ENCODE measurements at regions not wholly inside any gene's neighbourhood (a gene's known extent, or its start where the extent isn't known, plus 50 kb on each side); places are given as distances from the start of the nearest gene placed in this dataset.

DNA sequence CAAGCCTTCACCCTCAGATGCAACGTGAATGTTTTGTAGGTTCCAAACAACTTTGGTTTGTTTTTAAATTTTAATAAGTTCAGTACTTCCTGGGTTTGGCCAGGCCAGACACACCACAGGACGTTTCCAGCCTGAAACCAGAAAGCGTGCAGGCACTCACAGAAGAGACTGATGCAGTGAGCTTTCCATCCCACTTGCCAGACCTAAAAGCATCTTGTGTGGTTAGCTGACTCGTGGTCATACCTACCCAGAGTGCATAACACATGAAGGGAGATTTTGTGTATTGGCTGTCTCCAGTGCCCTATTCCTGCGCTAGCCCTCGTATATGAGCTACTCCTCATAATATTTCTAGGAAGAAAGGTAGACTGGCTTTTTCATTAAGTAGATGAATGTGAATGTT is 297.3 kb upstream of the FAR2 start:
- Histone ChIP-seq H4K91ac (ENCODE audit: insufficient read length, low read depth, low read length) (no peak overlapping the region), H3K27me3 (ENCODE audit: insufficient read depth, low read length) (no peaks in the 10 kb centered on the region), H3T11ph (ENCODE audit: low read length) (no peak overlapping the region), H2BK12ac (ENCODE audit: insufficient read length, low read depth, low read length) (no peak overlapping the region), H3K4me1 (ENCODE audit: insufficient read depth, low read length) (peaks cover 3% of the 10 kb centered on the region; the same call in 1 of the 2 replicates), H2AK5ac (ENCODE audit: insufficient read length, low read length) (no peak overlapping the region), H2AFZ (ENCODE audit: low read length) (no peak overlapping the region), H3K9ac (ENCODE audit: extremely low read depth, insufficient read length, low read length) (no peak overlapping the region), H3K9me3 (ENCODE audit: control insufficient read depth, low read depth, low read length) (no peaks in the 10 kb centered on the region), H3K23ac (ENCODE audit: insufficient read length, low read depth, low read length) (no peak overlapping the region), H3K14ac (ENCODE audit: insufficient read depth, low read length) (no peak overlapping the region), H4K20me1 (ENCODE audit: control insufficient read depth, insufficient read depth, insufficient read length) (no peaks in the 10 kb centered on the region), H3K79me2 (ENCODE audit: insufficient read depth, low read length) (no peaks in the 10 kb centered on the region), H2BK15ac (ENCODE audit: low read depth, low read length) (no peak overlapping the region), H2BK20ac (ENCODE audit: low read depth, low read length, poor library complexity, severe bottlenecking) (no peak overlapping the region), H3K79me1 (ENCODE audit: insufficient read depth, low read depth, low read length, poor library complexity, severe bottlenecking) (no peaks in the 10 kb centered on the region), H3K56ac (ENCODE audit: insufficient read length, low read depth, low read length) (no peak overlapping the region), H3K18ac (ENCODE audit: insufficient read length, low read depth, low read length) (no peak overlapping the region), H3K27ac (ENCODE audit: insufficient read length, low read depth, low read length) (no peak overlapping the region), H3K4ac (ENCODE audit: low read depth, low read length) (no peak overlapping the region), H3K23me2 (ENCODE audit: insufficient read length, low read depth, low read length, poor library complexity, severe bottlenecking) (no peaks in the 10 kb centered on the region), H2BK5ac (ENCODE audit: insufficient read length, low read length) (no peak overlapping the region), H2BK120ac (ENCODE audit: low read depth, low read length, poor library complexity, severe bottlenecking) (no peak overlapping the region), H4K8ac (replicated peaks; ENCODE audit: insufficient read length, low read depth, low read length) (no peak overlapping the region), H4K5ac (ENCODE audit: insufficient read length, low read depth, low read length) (no peak overlapping the region), H3K4me2 (ENCODE audit: insufficient read depth, insufficient read length, low read length) (no peak overlapping the region)
- H3K4me3 Mint-ChIP-seq: no peak overlapping the region
- H3K4me1 Mint-ChIP-seq: peaks cover 5 to 6% of the 10 kb centered on the region in 2 experiments; a peak in 3 of 4 replicates
- TF ChIP-seq, protein P1, sequence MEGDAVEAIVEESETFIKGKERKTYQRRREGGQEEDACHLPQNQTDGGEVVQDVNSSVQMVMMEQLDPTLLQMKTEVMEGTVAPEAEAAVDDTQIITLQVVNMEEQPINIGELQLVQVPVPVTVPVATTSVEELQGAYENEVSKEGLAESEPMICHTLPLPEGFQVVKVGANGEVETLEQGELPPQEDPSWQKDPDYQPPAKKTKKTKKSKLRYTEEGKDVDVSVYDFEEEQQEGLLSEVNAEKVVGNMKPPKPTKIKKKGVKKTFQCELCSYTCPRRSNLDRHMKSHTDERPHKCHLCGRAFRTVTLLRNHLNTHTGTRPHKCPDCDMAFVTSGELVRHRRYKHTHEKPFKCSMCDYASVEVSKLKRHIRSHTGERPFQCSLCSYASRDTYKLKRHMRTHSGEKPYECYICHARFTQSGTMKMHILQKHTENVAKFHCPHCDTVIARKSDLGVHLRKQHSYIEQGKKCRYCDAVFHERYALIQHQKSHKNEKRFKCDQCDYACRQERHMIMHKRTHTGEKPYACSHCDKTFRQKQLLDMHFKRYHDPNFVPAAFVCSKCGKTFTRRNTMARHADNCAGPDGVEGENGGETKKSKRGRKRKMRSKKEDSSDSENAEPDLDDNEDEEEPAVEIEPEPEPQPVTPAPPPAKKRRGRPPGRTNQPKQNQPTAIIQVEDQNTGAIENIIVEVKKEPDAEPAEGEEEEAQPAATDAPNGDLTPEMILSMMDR (conservative IDR thresholded peaks at IDR 0.05): no peak
- H3K27ac Mint-ChIP-seq: no peak overlapping the region
- no peaks in the 10 kb centered on the region for H3K27me3 Mint-ChIP-seq (ENCODE audit: low read depth)
- no peaks in the 10 kb centered on the region for H3K36me3 Mint-ChIP-seq (ENCODE audit: insufficient read depth in 1 of 3, low read depth in 3 of 3)
- WGBS (ENCODE audit: extremely low coverage, insufficient read length, low lambda C conversion rate): no CpG with 5 or more reads among the region's 6 CpGs
- DNase-seq: no peak
- H3K9me3 Mint-ChIP-seq: no peaks in the 10 kb centered on the region

All from H9 (cell line).